ENCODE measurements at regions not wholly inside any gene's neighbourhood (a gene's known extent, or its start where the extent isn't known, plus 50 kb on each side); places are given as distances from the start of the nearest gene placed in this dataset.

- DNase-seq (ENCODE audit: low read depth in 1 of 2, low spot score in 2 of 2) (no peak), FAIRE-seq (no peak)
- Histone ChIP-seq H2AFZ (ENCODE audit: low read length) (no peak overlapping the region), H3K14ac (ENCODE audit: insufficient read length) (no peak overlapping the region), H2BK120ac (replicated peaks; ENCODE audit: low read depth, low read length) (no peak overlapping the region), H3K27ac (ENCODE audit: low read depth, low read length) (no peak overlapping the region), H4K8ac (ENCODE audit: extremely low read depth, insufficient read depth, low read length) (no peak overlapping the region), H3K23ac (ENCODE audit: insufficient read length) (no peak overlapping the region), H3K9ac (replicated peaks in 1 of 4; ENCODE audit: extremely low read depth in 1 of 4, low read depth in 3 of 4, low read length in 3 of 4) (no peak overlapping the region), H3K4me3 (ENCODE audit: extremely low read depth in 1 of 4, insufficient read depth in 2 of 4, low read depth in 3 of 4, low read length in 4 of 4) (no peak overlapping the region), H4K91ac (replicated peaks; ENCODE audit: insufficient read length, low read length) (no peak overlapping the region), H3K4me1 (replicated peaks in 1 of 4; ENCODE audit: control insufficient read depth in 3 of 4, insufficient read depth in 4 of 4, low read length in 3 of 4) (no peaks in the 10 kb centered on the region), H3K27me3 (replicated peaks in 1 of 4; ENCODE audit: control insufficient read depth in 3 of 4, extremely low read depth in 1 of 4, insufficient read depth in 3 of 4, low read length in 3 of 4) (no peaks in the 10 kb centered on the region), H3K18ac (ENCODE audit: extremely low read depth, low read length) (no peak overlapping the region), H3K4me2 (ENCODE audit: insufficient read depth in 1 of 2, low read depth in 2 of 2, low read length in 2 of 2) (no peak overlapping the region), H3K23me2 (ENCODE audit: low read depth, low read length) (0 out of 2 replicates have a peak, but pooled peaks cover 2% of the 10 kb centered on the region), H2AK5ac (ENCODE audit: low read depth, low read length) (no peak overlapping the region), H3K4ac (replicated peaks; ENCODE audit: insufficient read length, low read depth, low read length) (no peak overlapping the region), H2BK15ac (ENCODE audit: low read length) (no peak overlapping the region), H3K79me1 (ENCODE audit: low read depth, low read length) (no peaks in the 10 kb centered on the region), H3K36me3 (ENCODE audit: control insufficient read depth in 2 of 4, insufficient read depth in 4 of 4, low read length in 3 of 4) (no peaks in the 10 kb centered on the region), H4K5ac (ENCODE audit: insufficient read length, low read depth, low read length) (no peak overlapping the region), H4K20me1 (replicated peaks in 1 of 2; ENCODE audit: control insufficient read depth in 1 of 2, insufficient read depth in 2 of 2, low read length in 2 of 2) (no peaks in the 10 kb centered on the region), H2BK5ac (ENCODE audit: low read depth, low read length) (no peak overlapping the region), H2BK20ac (ENCODE audit: low read length) (no peak overlapping the region), H3K56ac (replicated peaks; ENCODE audit: insufficient read length, low read depth, low read length) (no peak overlapping the region), H3K79me2 (ENCODE audit: control insufficient read depth in 1 of 2, insufficient read depth in 2 of 2, low read length in 2 of 2) (no peaks in the 10 kb centered on the region), H2BK12ac (ENCODE audit: low read depth, low read length) (no peak overlapping the region), H3K9me3 (ENCODE audit: insufficient read depth in 2 of 2, low read depth in 1 of 2, low read length in 1 of 2) (0 out of 4 replicates have a peak, but pooled peaks cover 0 to 3% of the 10 kb centered on the region in 2 experiments)
- 86% methylated on average over 2 of the region's 2 CpGs; no CpG with 5 or more reads in 1 of the 2 experiments for WGBS, 2 experiments (ENCODE audit: extremely low coverage in 1 of 2, insufficient coverage in 1 of 2, insufficient read length in 1 of 2, insufficient replicate concordance in 2 of 2, low coverage in 1 of 2, low lambda C conversion rate in 2 of 2, missing lambda C conversion rate in 1 of 2)
- CTCF ChIA-PET (ENCODE audit: partially characterized antibody): interaction anchor here (1.4 to 1.9 kb wide), 3 partner anchors 9 to 326 kb away, joined by 3 to 7 read pairs (median 6); no protein-coding TSS in a partner anchor
- POLR2A ChIA-PET (ENCODE audit: partially characterized antibody): no interaction called here
- no peak for TF ChIP-seq CHD1 (IDR thresholded peaks at IDR 0.05; ENCODE audit: low read depth, low read length)
- no peak for TF ChIP-seq BCL11A (IDR thresholded peaks at IDR 0.05; ENCODE audit: low read depth in 2 of 2, low read length in 2 of 2)
Observed at GRCh38 chr2:187826023-187826422, 271.8 kb upstream of the TFPI start.

Data from H1 (cell line).